C1 segment of cervical spinal cord (tissue), 14 donors: ENCODE measurements at regions not wholly inside any gene's neighbourhood (a gene's known extent, or its start where the extent isn't known, plus 50 kb on each side); places are given as distances from the start of the nearest gene placed in this dataset.

Experiments used
- DNase-seq, 14 donors: peaks; one replicate each; lab custom pipeline; 2025; lab: John Stamatoyannopoulos, UW

DNA sequence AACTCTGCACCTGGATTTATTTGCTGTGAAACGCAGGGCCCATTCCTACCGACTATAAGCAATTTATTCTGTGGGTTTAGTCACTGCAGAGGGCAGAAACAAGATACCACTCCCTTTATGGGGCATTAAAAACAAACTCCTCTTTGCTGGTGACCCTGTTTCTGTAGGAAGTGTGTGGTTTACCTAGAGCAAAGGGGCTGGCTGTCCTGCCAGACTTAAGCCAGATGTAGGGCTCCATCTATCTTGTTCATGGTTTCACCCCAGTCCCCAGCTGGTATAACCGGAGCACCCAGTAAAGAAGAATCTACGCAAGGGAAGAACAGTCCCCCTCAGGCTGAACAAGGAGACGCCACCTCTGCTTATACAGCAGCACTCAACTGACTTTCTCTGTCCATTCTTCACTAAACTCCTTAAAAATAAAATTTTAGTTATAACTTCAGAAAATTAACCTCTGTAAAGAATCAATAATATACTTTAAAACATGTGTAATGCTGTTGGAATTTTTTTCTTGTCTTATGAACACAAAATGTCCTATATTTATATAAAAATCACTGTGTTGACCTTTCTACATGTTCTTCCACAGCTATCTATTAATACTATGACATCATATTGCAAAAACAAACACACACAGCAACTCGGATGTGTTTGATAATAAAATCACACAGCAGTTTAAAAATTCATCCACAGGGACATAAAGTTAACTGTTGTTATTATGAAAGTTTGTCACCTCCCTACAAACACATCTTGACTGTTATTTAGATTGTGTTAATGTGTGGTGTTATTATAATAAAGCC, 126.1 kb upstream of the RPS6KA2 start:
- DNase-seq: no peak

- DNase-seq: no peak
Observed at GRCh38 chr6:166752097-166752496, 125.0 kb upstream of the RPS6KA2 start.

- no peak for DNase-seq
Observed at GRCh38 chr6:166751051-166751595, 124.1 kb upstream of the RPS6KA2 start.

DNA sequence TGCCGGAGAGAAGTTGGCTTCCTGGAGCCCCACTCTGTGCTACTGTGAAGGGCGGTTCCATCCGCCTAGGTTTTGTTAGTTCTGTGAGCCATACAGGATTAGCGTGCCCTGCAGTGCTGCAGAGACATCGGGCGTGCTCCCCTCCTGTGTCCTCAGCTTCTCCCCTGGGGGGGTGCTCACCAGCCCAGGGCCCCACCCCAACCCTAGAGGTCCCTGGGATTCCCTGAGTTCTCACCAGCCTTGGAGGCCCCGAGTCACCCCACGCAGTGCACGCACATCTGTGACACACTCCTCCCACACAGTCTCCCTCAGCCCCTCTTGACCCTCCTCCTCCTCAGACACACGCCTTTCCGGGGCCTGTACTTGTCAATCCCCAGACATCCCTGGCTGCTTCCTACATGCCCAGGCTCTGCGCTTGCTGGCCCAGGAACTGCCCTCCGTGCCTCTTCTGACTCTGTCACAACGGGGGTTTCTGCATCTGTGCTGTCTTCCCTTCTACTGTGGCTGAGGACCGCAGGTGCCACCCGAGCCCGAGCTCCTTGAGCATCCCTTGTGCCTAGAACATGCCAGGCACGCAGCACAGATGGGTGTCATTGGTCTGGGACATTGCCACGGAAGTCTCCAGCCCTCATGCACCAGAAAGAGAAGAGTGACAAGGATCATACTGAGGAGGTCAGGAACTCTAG, 123.2 kb upstream of the RPS6KA2 start:
- no peak for DNase-seq

GRCh38 chr6:166749666-166750065, 122.6 kb upstream of the RPS6KA2 start:
- DNase-seq: no peak

- DNase-seq: no peak
Observed at GRCh38 chr6:166747644-166748595, 120.9 kb upstream of the RPS6KA2 start.

GRCh38 chr6:166745801-166746668, 119.0 kb upstream of the RPS6KA2 start:
- no peak for DNase-seq

DNA sequence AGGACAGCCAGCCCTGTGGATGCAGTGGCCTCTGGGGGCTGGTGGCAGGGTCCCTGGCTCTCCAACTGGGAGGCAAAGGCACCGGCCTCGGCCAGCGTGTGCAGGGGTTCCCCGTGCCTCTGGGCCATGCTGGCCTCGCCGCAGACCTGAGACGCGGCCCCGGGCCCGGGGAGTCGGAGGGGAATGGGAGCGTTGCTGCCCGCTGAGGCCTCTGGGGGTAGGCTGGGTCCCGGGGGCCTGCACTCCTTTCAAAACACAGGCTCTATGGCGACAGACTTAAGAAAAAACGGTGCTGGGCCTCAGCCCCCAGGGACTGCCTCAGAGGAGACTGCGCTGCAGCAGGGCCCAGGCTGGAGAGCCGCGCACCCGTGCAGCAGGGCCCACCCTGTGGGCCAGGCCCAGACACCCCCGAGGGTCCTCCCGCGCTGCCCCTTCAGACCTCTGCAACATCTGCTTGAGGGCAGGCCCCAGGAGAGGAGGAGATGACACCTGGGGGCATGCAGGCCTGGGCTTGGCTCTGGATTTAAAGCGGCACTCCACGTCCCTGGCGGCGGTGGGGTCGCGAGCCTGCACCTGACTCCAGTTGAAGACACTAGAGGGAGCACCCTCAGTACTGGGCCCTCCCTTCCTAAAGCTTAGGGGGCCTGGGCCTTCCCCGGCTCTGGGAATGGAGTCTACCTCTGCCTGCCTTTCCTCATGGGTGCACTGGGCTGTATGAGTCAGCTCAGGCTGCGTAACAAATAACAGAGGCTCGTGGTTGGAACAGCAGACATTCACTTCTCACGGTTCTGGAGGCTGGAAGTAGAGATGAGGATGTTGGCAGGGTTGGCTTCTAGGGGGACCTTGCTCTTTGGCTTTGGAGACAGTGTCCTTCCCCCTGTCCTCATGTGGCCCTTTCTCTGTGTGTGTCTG, 117.4 kb upstream of the RPS6KA2 start:
- DNase-seq: no peak

- DNase-seq: no peak
Observed at GRCh38 chr6:166743406-166744222, 116.6 kb upstream of the RPS6KA2 start.

DNA sequence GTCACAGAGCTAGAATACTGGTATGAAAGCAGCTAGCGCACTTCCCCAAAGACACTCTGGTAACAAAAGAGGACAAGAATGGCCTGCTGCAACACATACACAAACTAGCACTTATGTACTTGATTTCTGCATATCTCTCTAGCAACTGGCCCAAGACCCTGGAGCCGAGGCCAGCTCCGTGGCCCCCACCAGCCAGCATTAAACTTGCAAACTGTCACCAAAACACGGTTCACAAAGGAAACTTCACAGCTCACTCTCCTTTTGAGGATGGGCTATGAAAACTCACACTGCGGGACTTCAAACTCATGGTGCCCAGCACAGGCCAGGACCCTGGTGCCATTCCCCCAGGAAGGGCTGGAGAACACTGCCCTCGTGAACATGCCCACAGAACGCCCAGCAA, 115.9 kb upstream of the RPS6KA2 start:
- no peak for DNase-seq

- DNase-seq: no peak
Observed at GRCh38 chr6:166739976-166740318, 112.9 kb upstream of the RPS6KA2 start.

GRCh38 chr6:166739117-166739975, 112.3 kb upstream of the RPS6KA2 start:
- no peak for DNase-seq

DNA sequence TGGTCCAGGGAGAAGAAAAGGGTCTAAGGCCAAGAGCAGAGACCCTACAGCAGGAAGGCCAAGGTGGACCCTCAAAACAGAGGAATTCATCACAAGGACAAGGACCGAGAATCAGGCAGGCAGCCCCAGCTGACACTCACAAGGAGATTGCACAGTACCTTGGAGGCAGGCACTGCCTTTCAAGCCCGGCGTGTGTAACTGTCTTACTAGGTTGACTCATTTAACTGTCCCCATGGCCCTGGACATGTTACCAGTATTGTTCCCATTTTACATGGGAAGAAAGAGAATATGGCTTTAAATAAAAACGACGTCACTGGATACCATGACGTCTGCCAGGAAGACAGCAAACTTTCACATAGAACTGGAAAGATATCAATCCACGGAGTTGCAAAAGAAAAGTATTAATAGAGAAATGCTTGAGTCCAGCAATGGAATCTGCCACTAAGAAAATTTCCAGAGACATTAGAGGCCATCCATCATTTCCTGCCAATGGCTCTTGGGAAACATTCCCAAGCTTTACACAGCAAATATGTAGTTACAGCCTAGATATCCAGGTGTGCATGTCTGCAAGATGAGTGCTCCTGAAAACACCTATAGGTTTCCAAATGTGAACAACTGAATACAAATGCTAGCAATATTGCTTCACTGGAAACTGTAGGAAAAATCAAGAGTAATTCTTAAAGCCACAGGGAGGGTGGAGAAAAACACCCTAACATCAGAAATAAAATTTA, 111.5 kb upstream of the RPS6KA2 start:
- no peak for DNase-seq

DNA sequence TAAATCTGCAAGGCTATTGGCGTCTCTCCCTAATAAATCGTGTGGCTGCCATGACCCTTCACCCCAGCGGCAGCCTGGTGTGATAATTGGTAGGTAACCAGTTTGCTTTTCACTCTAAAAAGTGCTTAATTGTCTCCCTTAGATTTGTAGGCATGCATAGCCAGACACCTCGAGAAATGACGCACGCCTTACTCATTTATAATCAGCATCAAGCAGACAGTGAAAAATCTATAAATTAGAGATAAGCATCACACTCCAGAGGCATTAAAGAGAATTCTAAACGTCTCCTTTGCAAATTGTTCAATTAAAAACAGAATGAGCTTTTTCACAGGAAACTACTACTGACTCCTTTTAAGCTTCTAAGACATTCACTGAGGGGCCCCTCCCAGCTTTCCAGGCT, 110.2 kb upstream of the RPS6KA2 start:
- DNase-seq: no peak

DNA sequence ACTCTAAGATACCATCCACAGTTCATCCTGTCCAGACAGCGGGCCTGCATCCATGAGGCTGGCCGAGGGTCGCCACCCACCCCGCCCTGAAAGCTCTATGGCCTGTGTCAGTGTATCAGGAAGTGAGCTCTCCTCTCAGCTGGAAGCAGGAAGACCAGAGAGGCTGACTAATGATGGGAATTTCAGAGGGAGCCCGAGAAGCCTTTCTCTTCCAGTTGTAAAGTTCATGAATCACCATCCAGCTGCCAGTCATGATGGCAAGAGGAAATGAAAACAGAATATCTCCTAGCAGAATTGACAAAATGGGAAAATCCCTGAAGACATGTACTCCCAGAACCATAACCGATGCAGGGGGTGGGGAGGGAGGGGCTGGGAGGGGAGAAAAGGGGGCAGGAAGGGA, 109.6 kb upstream of the RPS6KA2 start:
- no peak for DNase-seq

- DNase-seq: no peak
Observed at GRCh38 chr6:166733900-166734299, 106.8 kb upstream of the RPS6KA2 start.

DNA sequence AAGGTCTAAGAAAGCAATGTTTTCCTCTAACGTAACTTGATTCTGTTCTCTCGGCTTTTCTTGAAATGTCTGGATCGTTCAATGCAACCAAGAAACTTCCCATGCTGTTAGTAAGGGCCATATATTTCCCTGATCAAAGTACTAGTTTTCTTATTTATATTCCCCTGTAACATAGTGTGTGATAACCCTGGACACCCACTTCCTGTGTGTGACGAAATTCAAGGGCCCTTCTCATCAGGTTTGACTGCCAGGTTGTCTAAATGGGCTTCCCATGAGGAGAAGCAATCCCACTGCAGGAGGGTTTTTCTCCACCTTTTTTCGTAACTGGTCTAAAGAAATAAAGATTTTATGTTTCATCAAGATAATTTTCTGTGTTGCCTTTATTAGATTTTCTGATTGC, 102.6 kb upstream of the RPS6KA2 start:
- DNase-seq: no peak
